Activated CD4-positive, alpha-beta T cell treated with anti-CD3 and anti-CD28 coated beads for 4 hours (primary cell): ENCODE measurements at regions not wholly inside any gene's neighbourhood (a gene's known extent, or its start where the extent isn't known, plus 50 kb on each side); places are given as distances from the start of the nearest gene placed in this dataset.
"Not testable (repeated sequence)": the region's sequence is repeated elsewhere in the genome, so short reads cannot be mapped to it uniquely, and the experiment has no call there.

Experiments used
- DNase-seq, 2 donors: peaks; one replicate each; pipeline ENCODE4 v3.0.0-alpha.2; 2020

DNA sequence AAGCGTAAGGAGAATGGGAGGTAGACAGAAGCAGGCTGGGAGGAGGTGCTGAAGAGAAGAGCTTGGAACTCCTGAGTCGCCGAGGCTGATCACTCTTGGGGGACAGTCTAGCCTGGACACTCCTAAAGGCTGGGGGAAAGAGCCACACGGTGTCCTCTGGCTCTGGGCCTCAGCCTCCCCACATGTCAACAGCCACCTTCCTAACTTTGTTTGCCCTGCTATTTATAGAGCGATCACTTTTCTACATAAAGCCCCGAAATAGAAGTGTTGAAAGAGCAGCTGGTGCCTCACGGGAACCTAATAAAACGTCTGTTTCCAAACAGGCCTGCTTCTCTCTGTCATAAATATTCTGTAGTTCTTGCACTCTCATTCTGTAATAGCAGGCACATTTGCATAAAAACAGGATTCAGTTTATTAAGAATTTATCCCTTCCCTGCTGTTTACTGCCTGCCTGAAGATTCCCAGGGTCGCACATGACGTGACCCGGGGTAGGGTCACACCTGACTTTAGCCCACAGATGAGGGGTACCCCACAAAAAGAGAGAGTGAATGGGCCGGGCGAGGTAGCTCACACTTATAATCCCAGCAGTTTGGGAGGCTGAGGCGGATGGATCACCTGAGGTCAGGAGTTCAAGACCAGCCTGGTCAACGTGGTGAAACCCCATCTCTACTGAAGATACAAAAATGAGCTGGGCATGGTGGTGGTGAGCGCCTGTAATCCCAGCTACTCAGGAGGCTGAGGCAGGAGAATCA lies 212.5 kb downstream of the TOMM20 start:
- DNase-seq: no peak

DNA sequence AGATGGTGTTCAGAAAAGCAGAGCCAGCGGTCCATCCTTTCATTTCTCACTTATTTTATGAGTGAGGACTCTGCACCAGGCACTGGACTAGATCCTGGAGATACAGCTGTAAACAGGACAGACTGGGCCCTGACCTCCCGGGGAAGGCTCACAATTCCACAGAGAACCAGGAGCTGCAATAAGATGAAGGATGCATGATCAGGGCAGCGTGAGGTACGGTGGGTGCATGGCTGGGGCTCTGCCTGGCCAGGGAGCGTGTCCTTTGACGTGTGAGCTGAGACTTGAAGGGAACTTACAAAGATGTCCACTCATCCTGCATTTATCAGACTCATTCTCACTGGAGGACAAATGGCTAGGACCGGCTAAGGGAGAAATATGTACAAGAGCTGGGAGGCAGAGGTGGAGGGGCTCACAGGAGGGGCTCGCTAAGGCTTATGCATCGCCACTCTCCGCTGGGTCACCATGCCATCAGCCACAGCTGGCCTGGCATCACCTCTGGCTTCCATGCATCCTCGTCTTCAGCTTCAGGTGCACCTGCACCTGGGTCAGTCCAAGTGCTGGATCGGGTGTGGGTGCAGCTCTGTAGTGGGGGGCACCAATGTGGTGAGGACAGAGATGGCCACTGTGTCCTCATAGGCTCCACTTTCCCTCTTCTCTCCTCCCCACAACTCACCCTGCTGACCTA lies 213.9 kb downstream of the TOMM20 start:
- DNase-seq: no peak

- no peak for DNase-seq
Measured at GRCh38 chr1:234913771-234914170, 214.9 kb downstream of the TOMM20 start.

GRCh38 chr1:234913278-234913649 lies 215.4 kb downstream of the TOMM20 start:
- no peak for DNase-seq

- DNase-seq: no peak
Measured at GRCh38 chr1:234912548-234913277, 215.9 kb downstream of the TOMM20 start.

DNA sequence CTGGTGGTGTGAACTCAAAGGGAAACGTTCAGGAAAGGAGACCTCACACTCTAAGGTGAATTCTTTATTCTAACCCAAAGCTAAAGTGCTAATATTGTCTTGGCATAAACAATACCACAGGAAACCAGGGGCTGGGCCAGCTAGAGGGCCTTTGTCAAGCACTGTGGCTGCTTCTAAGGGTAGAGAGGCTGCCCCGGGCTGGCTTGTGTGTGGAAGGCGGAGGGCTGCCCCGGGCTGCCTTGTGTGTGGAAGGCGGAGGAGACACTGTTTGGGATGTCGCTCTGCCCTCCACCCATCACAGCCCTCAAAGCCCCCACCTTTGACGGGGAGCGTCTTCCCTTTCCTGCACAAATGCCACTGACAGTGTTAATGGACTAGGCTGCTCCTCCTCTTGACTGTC lies 216.8 kb downstream of the TOMM20 start:
- DNase-seq: peak; percentile 19 to 24

- not testable (repeated sequence) for DNase-seq
Measured at GRCh38 chr1:234911136-234911535, 217.5 kb downstream of the TOMM20 start.

GRCh38 chr1:234909851-234910250 lies 218.8 kb downstream of the TOMM20 start:
- DNase-seq: no peak

GRCh38 chr1:234909307-234909810 lies 219.3 kb downstream of the TOMM20 start:
- no peak for DNase-seq

DNA sequence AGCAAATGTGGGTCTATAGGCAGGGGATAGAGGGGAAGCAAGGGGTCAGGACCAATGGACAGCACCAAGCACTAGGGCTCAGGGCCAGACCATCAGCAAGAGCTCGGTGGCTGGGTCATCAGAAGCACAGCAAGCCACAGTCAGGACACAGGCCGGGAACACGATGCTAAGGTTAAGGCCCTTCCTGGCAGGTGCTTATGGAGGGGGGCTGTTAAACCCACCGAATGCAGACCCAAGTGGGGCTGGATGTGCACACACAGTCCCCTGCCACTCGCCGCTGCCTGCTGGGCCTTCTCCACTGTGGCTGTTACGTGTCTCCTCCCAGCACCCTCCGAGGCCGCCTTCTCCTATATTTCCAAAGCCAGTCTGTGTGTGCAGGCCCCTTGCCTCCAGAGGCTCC lies 220.1 kb downstream of the TOMM20 start:
- no peak for DNase-seq

GRCh38 chr1:234907940-234908405 lies 220.7 kb downstream of the TOMM20 start:
- no peak for DNase-seq

DNA sequence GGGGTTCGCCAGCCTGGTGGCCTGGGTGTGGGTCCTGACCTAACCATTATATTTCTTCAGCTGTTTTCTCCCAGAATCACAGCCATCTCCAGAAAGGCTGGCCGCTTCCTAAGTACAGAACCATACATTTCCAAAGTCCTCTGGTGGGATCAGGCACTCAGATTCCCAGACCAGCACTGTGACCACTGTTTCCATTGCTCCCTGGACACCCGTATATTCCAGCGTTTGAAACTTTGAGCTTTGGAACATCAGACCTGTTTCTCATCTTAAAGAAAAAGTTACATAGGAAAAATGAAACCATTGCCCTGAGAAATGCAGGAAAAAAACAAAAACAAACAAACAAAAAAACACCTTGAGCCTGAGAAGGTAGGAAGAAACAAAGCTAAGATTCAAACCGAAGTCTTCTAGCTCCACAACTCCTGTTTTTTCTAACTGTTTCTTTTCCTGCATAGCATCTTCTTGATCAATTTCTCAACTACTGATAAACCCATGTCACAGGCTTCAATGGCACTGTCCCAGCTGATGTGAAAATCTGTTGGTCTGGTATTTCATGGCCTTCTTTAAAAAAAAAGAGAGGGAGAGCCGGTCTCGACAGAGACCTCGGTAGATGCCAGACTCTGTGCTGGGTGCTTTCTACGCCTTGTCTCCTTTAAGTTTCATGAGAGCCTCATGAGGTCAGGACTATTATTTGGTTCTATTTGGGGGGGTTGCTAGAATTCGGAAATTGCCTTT lies 221.3 kb downstream of the TOMM20 start:
- no peak for DNase-seq

- no peak for DNase-seq
Measured at GRCh38 chr1:234906654-234907053, 222.0 kb downstream of the TOMM20 start.

DNA sequence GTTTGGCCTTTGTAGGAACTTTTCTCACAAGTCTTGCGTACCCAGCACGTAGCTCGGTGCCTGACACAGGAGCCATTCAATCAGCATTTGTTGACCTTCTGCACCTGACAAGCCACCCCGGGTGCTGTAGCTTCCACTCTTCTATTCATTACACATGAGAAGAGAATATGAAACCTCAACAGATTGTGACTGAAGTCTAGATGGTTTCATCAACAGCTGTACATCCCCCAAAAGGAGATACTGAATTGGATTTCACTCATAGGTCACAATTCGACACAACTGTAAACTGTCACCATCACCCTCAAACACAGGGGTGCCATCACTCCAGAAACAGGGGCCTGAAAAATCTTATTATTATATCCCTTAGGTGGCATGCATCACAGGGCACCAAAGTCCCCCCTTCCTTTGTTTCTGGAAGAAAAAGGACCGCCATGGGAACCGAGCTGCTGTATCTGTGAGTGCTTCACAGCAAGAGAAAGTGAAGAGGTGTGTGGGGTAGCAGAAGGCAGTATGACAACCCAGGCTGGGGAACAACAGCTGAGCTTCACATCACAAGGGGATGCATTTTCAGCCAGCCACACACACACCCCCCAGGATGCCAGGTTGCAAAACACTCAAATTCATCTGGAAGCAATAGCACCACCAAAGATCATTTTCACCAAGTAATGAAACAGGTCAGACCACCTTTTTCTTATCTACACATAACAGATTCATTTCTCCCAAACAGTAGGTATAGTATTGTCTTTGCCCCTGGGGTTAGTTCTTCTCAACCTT lies 225.7 kb downstream of the TOMM20 start:
- DNase-seq: no peak

DNA sequence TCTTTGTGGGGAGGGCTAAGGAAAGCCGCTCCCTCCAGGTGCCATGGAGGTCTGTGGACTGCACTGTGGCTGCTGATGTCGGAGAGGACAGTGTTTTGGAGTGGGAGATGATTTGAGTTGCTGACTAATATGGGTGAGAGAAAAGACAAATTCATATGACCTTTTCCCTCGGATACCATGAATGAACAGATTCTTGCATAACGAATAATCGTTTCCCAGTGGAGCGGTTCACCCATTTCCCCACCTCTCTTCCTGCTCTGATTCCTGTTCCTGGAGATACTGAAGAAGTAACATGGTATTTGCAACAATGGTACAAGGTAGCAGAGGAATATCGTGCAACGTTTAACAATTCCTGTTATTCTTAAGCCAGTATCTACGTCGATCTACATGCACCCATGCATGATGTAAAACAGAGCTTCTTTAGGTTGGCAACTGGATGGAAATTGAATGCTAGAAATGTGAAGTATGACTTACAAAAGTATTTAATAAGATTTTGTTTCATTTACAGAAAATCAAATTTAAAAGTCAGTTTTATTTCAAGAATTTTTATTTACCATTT lies 227.1 kb downstream of the TOMM20 start:
- DNase-seq: no peak

DNA sequence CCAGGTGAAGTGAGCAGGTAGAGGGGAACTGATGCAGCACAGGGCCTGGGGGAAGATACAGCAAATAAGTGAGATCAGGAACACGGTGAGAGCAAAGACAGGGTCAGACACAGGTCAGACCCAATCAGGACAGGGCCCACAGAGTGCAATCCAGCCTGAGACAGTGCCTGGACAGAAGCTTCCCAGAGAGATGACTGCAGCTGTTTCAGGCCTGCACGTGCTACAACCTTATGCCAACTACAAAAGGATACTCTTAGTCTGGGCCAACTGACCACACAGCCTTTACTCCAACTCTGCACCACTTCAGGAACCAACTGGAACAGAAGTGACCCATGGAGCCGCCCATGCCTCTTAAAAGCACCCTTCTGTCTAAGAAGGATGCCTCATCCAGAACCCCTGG lies 228.0 kb downstream of the TOMM20 start:
- no peak for DNase-seq

DNA sequence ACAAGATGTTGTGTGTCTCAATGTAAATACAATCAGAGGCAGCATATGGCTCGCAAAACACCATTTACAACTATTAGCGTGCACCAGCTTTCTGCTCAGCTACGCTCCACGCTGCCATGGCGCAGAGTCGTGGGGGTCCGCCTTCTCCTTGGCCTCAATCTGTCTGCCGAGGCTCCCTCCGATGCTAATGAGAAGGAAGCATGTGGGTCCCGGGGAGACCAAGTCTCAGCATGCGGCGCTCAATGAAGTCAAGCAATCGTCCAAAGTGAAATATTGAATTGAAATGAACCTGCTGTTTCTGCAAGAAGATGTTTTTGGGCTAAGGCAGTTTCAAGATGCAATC lies 228.9 kb downstream of the TOMM20 start:
- DNase-seq: no peak

GRCh38 chr1:234899041-234899729 lies 229.5 kb downstream of the TOMM20 start:
- DNase-seq: no peak

GRCh38 chr1:234898455-234899033 lies 230.1 kb downstream of the TOMM20 start:
- DNase-seq: no peak

- no peak for DNase-seq
Measured at GRCh38 chr1:234897754-234898454, 230.7 kb downstream of the TOMM20 start.
